ENCODE measurements at regions not wholly inside any gene's neighbourhood (a gene's known extent, or its start where the extent isn't known, plus 50 kb on each side); places are given as distances from the start of the nearest gene placed in this dataset.

DNA sequence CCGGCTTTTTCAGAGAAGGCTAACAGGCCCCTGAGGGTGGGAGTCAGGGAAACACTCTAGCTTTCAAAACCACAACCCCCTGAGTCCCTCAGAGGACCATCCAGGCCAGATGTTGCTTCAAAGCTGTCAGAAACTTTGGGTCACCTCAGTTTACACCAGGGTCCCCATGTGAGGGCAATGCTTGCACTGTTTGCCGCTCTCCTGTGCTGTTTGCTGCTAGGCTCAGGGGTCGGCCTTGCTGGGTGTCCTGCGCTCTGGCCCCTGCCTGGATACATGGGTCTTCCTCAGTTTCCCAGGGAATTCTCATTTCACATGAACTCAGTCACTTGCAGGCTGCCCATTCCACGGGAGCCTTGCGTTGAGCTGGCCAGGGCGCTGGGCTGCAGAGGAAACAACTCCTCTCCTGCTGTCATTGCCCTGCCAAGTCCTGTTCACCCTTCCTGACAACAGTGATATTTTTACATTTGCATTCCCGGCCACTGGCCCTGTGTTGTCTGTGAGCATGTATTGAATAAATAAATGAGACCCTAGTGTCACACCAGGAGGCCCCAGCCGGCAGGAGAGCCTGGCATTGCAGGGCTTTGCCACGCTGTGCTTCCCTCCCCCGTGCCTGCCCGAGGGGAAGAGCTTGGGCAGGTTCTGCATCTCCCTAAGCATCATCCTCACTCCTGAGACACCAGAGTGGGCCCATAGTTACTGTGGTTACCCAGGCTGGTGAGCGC lies 73.2 kb upstream of the RAB6C start:
- H3K4me3 ChIP-seq, result no peak overlapping the region
- no peak for TF ChIP-seq EZH2 (IDR thresholded peaks at IDR 0.05; ENCODE audit: low read depth)
- no peak for TF ChIP-seq CTCF (conservative IDR thresholded peaks at IDR 0.05)
- no TSS peak for BruUV-seq (replicated peaks)
- no peaks in the 10 kb centered on the region for H3K9me3 ChIP-seq (ENCODE audit: insufficient read depth, low read depth)
- no peaks in the 10 kb centered on the region for H3K4me1 ChIP-seq (replicated peaks; ENCODE audit: insufficient read depth)
- POLR2A ChIA-PET (ENCODE audit: unreplicated experiment), result no interaction called here
- no peak overlapping the region for H3K27ac ChIP-seq
- CTCF ChIA-PET, result no interaction called here
- no peak for DNase-seq
- intact Hi-C loops (cut with micrococcal nuclease; ENCODE audit: unreplicated experiment), result no loop called here
- no peak overlapping the region for H2AFZ ChIP-seq
- H3K36me3 ChIP-seq (ENCODE audit: low read depth), result no peaks in the 10 kb centered on the region
- no peaks in the 10 kb centered on the region for H3K9me2 ChIP-seq (ENCODE audit: insufficient read depth)
- no peak overlapping the region for H3K4me2 ChIP-seq
- H4K20me1 ChIP-seq (ENCODE audit: insufficient read depth), result no peaks in the 10 kb centered on the region
- no peaks in the 10 kb centered on the region for H3F3A ChIP-seq (ENCODE audit: insufficient read depth, low read depth)
- no peaks in the 10 kb centered on the region for H3K79me2 ChIP-seq (ENCODE audit: low read depth)
- peaks cover 86% of the 10 kb centered on the region for H3K27me3 ChIP-seq (ENCODE audit: insufficient read depth, low read depth)

DNA sequence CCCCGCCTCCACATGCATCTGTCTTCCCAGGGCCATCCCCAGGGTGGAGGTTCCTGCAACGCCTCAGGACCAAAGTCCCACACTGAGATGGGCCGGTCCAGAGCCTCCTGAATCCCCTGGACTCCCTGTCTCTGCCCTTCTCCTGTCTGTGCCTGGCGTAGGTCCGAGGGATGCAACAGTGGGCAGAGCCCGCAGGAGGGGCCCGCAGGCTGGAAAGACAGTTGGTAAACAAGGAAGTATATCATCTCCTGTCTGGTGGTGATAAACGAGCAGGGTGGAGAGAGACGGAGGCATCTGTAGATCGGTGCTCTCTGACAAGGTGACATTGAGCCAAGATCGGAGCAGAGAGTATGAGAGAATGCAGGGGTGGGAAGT lies 72.6 kb upstream of the RAB6C start:
- ChIA-PET POLR2A (ENCODE audit: unreplicated experiment) (no interaction called here), CTCF (no interaction called here)
- H4K20me1 ChIP-seq (ENCODE audit: insufficient read depth), result no peaks in the 10 kb centered on the region
- TF ChIP-seq EZH2 (IDR thresholded peaks at IDR 0.05; ENCODE audit: low read depth) (no peak), CTCF (conservative IDR thresholded peaks at IDR 0.05) (no peak)
- no peaks in the 10 kb centered on the region for H3K4me1 ChIP-seq (replicated peaks; ENCODE audit: insufficient read depth)
- H3K4me2 ChIP-seq, result no peak overlapping the region
- intact Hi-C loops (cut with micrococcal nuclease; ENCODE audit: unreplicated experiment), result no loop called here
- H3F3A ChIP-seq (ENCODE audit: insufficient read depth, low read depth), result no peaks in the 10 kb centered on the region
- H3K9me3 ChIP-seq (ENCODE audit: insufficient read depth, low read depth), result no peaks in the 10 kb centered on the region
- no peak overlapping the region for H2AFZ ChIP-seq
- no TSS peak for BruUV-seq (replicated peaks)
- no peaks in the 10 kb centered on the region for H3K79me2 ChIP-seq (ENCODE audit: low read depth)
- no peaks in the 10 kb centered on the region for H3K9me2 ChIP-seq (ENCODE audit: insufficient read depth)
- no peaks in the 10 kb centered on the region for H3K36me3 ChIP-seq (ENCODE audit: low read depth)
- H3K27ac ChIP-seq, result no peak overlapping the region
- H3K4me3 ChIP-seq, result no peak overlapping the region
- DNase-seq, result no peak
- H3K27me3 ChIP-seq (ENCODE audit: insufficient read depth, low read depth), result peaks cover 92% of the 10 kb centered on the region

- no peak overlapping the region for H3K4me2 ChIP-seq
- H3K4me3 ChIP-seq, result no peak overlapping the region
- DNase-seq, result no peak
- H3K36me3 ChIP-seq (ENCODE audit: low read depth), result no peaks in the 10 kb centered on the region
- H3K27ac ChIP-seq, result no peak overlapping the region
- H3K79me2 ChIP-seq (ENCODE audit: low read depth), result no peaks in the 10 kb centered on the region
- no peaks in the 10 kb centered on the region for H4K20me1 ChIP-seq (ENCODE audit: insufficient read depth)
- no peaks in the 10 kb centered on the region for H3F3A ChIP-seq (ENCODE audit: insufficient read depth, low read depth)
- ChIA-PET POLR2A (ENCODE audit: unreplicated experiment) (no interaction called here), CTCF (no interaction called here)
- no peak overlapping the region for H2AFZ ChIP-seq
- H3K9me3 ChIP-seq (ENCODE audit: insufficient read depth, low read depth), result no peaks in the 10 kb centered on the region
- no TSS peak for BruUV-seq (replicated peaks)
- peaks cover 96% of the 10 kb centered on the region for H3K27me3 ChIP-seq (ENCODE audit: insufficient read depth, low read depth)
- TF ChIP-seq EZH2 (IDR thresholded peaks at IDR 0.05; ENCODE audit: low read depth), result no peak
- TF ChIP-seq CTCF (conservative IDR thresholded peaks at IDR 0.05), result no peak
- intact Hi-C loops (cut with micrococcal nuclease; ENCODE audit: unreplicated experiment), result no loop called here
- H3K9me2 ChIP-seq (ENCODE audit: insufficient read depth), result no peaks in the 10 kb centered on the region
- H3K4me1 ChIP-seq (replicated peaks; ENCODE audit: insufficient read depth), result no peaks in the 10 kb centered on the region
These were observed 72.0 kb upstream of the RAB6C start for GRCh38 chr2:129907256-129907998.
